GM12872 (cell line): ENCODE measurements at regions not wholly inside any gene's neighbourhood (a gene's known extent, or its start where the extent isn't known, plus 50 kb on each side); places are given as distances from the start of the nearest gene placed in this dataset.

Experiments
- TF ChIP-seq, protein P1 (sequence below): IDR thresholded peaks from 3 replicates; pipeline ENCODE4 v1.5.1; 2011; ENCODE audit warnings: low read depth, mild to moderate bottlenecking, low read length, moderate library complexity; ENCODE audit not compliant: insufficient read depth

DNA sequence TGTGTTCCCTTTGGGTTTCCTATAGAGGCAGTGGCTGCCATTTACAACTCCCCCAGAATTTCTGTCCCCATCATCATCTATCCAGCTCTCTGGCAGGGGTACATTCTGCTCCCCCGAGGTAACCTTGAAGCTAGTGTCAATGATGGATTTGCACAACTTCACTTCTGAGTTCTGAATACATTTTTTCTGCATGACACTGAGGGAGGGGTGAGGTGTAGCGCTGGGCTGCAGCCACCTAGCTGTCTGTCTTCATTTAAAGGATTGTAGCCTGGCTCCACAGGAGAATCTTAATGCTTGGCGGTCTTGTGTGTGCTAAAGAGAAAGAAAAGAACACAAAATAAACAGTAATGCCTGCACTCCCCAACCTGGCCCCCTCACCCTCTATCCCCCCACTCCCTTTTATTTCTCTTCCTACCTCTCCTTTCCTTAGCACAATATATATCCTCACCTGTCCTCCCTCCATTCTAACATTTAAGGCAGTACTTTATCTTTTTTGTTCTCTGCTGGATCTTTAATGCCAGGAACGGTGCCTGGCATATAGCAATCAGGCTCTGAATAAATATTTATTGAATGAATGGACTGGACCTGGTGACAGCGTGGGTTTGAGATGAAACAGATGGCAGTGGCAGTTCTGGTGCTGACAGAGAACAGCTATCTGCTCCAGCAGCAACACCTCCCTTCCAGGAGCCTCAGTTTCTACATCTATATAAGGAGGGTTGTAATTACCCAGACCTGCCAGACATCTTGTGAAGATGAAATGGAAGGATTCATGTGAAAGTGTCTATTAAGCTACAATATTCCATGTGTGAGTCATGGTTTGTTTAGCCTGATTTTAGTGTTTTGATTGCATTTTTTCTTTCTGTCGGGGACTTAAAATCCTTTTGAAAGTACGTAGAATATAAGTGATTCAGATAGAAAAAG is 163.5 kb upstream of the CDH11 start:
- TF ChIP-seq, protein P1, sequence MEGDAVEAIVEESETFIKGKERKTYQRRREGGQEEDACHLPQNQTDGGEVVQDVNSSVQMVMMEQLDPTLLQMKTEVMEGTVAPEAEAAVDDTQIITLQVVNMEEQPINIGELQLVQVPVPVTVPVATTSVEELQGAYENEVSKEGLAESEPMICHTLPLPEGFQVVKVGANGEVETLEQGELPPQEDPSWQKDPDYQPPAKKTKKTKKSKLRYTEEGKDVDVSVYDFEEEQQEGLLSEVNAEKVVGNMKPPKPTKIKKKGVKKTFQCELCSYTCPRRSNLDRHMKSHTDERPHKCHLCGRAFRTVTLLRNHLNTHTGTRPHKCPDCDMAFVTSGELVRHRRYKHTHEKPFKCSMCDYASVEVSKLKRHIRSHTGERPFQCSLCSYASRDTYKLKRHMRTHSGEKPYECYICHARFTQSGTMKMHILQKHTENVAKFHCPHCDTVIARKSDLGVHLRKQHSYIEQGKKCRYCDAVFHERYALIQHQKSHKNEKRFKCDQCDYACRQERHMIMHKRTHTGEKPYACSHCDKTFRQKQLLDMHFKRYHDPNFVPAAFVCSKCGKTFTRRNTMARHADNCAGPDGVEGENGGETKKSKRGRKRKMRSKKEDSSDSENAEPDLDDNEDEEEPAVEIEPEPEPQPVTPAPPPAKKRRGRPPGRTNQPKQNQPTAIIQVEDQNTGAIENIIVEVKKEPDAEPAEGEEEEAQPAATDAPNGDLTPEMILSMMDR = no peak

DNA sequence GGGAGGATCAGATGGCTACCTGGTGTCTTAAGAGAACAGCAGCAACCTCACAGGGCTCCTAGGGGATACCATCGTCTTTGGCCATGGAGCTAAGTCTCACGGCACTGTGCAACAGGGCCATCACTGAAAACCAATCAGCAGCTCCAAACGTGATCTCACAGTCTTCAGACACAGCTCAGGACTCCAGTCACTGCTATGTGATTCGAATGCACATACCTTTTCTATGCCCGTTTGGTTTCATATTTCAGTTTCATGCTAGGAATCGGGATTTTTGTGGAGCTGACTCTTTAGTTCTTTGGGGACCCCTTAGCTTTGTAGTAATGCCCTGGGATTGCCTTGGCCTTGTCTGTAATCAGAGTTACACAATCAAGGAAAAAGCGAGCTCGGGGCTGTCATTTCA is 162.8 kb upstream of the CDH11 start:
- TF ChIP-seq, protein P1 = no peak

DNA sequence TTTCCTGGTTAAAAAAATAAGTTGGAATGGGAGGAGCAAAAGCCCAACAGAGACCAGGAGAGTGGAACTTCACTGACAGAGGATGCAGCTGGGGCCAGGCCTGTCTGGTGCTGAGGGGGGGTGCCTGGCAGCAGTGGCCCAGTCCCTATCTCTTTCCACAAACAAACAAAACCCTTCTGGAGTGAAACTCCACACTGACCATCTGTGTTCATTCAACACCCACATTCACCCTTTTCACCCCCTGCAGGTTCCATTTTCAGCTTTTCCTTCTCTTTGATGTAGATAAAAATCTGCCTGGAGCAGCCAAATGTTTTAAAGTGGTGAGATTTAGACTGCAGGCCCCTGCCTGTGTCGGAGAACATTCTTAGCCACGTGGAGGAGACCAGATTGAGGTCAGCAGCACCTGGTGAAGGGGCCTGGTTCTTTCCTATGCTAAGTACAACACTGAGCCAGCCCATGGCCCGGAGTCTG is 161.4 kb upstream of the CDH11 start:
- TF ChIP-seq, protein P1 = no peak

DNA sequence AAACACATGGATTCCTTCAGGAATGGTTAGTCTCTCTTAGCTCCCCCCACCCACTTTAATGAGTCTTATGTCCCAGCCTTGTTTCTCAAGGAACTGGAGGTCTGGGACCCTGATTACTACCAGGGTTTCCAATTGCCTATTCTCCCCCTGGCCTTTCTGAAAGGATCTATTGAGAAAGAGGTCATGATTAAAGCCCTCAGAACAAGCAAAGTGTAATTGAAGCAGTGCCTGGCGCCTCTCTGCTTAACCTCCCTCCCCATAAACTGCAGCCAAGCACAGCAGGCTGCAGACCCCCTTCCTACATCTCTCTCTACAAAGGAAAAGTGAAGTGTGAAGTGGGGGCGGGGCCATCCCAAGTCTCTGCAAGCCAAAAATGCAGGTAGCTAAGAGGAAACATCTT is 159.7 kb upstream of the CDH11 start:
- TF ChIP-seq, protein P1 = no peak

DNA sequence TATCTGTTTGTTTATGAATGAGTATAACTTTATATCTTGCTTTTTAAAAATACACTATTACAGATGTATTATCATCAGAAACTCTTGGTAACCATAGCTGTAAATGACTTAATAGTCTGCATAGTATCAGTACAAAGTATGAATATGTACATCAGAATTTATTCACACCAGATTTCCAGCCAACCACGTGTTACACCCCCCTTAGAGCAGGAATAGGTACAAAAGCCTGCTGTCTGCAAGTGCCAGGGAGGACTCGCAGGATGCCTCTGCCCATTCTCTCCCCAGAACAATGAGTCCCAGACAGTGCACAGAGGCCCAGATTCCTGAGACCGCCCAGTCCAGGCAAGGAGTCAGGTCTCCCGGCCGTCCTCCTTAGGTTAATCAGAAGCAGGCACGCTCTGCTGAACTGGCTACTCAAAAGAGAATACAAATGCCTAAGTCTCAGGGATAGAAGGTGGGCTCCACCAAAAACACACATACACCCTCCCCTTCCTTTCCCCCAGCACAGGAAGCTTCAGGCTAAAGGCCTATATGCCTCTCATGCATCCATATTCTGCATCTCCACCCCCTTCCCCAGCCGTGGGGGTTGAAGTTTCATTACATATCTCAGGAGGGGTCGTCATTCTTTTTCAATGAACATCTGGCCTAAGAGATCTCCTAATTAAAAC is 159.1 kb upstream of the CDH11 start:
- TF ChIP-seq, protein P1 = no peak

DNA sequence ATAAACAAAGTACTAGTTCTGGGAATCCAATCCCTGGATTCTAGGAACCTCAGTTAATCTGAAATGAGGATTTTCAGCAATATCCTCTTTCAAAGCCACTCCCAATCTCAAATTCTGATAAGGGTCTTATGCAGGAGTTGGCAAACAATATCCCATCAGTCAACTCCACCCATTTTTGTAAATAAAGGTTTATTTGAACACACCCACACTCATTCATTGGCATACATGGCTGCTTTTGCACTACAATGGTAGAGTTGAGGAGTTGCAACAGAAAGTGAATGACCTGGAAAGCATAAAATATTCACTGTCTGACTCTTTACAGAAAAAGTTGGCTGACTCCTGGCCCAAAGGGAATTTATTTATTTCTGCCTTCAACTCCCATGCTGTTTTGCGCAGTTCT is 157.7 kb upstream of the CDH11 start:
- TF ChIP-seq, protein P1 = no peak

DNA sequence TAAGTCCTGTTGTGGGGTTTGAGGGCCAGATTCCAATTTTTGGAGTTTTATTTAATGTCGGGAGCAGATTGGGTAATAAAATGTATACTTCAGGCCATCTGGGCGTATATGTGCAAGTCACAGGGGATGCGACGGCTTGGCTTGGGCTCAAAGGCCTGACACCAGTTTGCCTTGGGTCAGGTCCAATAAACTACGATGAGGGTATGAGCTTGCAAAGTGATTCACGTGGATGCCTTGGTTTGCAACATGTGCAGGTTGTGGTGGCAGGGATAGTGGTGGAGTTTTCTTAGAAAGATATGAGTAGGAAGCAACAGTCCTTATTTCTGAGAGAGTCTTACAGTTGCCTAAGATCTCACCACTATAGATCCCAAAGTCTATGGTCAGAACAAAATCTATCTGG is 157.0 kb upstream of the CDH11 start:
- TF ChIP-seq, protein P1 = no peak
